ENCODE measurements at regions not wholly inside any gene's neighbourhood (a gene's known extent, or its start where the extent isn't known, plus 50 kb on each side); places are given as distances from the start of the nearest gene placed in this dataset.

DNA sequence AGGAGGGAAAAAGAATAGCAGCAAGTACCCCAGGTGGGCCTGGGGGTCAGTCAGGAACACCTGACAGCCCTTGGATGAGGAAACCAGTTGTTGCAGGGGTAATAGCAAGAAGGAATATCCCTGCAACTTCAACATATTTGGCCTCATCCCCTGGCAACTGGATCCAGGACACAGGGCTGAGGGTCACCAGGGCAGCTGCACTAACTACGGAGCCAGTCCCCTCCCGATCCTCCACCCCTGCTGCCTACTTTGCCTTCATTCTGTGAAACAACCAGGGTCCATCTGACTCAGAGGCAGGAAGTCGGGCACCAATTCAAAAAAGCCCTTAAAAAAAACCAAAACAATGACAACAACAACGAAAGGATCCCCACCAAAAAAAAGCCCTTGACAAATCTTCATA lies 52.9 kb downstream of the FRMPD3 start:
- CTCF ChIA-PET: no interaction called here
- no peak overlapping the region for H3K27ac Mint-ChIP-seq
- Histone ChIP-seq H3K36me3 (ENCODE audit: control insufficient read depth in 2 of 2, extremely low read depth in 1 of 2, insufficient read depth in 1 of 2, low read length in 1 of 2) (no peaks in the 10 kb centered on the region), H3K27me3 (replicated peaks in 1 of 2; ENCODE audit: control insufficient read depth in 2 of 2, extremely low read depth in 1 of 2, insufficient read depth in 2 of 2, low read length in 1 of 2) (peaks cover 0 to 21% of the 10 kb centered on the region in 2 experiments), H3K27ac (ENCODE audit: low read length) (no peak overlapping the region), H3K4me3 (ENCODE audit: control insufficient read depth in 1 of 2, extremely low read depth in 1 of 2, low read length in 1 of 2) (no peak overlapping the region), H3K9me3 (no peaks in the 10 kb centered on the region), H3K4me1 (ENCODE audit: control insufficient read depth in 1 of 2, extremely low read depth in 1 of 2, insufficient read depth in 2 of 2, low read length in 2 of 2) (peaks cover 0 to 8% of the 10 kb centered on the region in 2 experiments)
- no peak overlapping the region for H3K4me3 Mint-ChIP-seq
- peaks cover 0 to 6% (median 2%) of the 10 kb centered on the region in 3 donors for H3K4me1 Mint-ChIP-seq
- H3K36me3 Mint-ChIP-seq: no peaks in the 10 kb centered on the region
- H3K27me3 Mint-ChIP-seq: peaks cover 27 to 50% of the 10 kb centered on the region in 2 donors
- no peak for DNase-seq
- no peaks in the 10 kb centered on the region for H3K9me3 Mint-ChIP-seq
- WGBS (ENCODE audit: insufficient coverage): 93% methylated on average over 2 of the region's 4 CpGs
- ATAC-seq (replicated peaks in 1 of 4): no peak
- POLR2A ChIA-PET: no interaction called here

- CTCF ChIA-PET: no interaction called here
- H3K4me3 ChIP-seq (ENCODE audit: control insufficient read depth in 1 of 2, extremely low read depth in 1 of 2, low read length in 1 of 2): no peak overlapping the region
- Mint-ChIP-seq H3K4me1 (peaks cover 0 to 8% (median 2%) of the 10 kb centered on the region in 3 donors), H3K9me3 (no peaks in the 10 kb centered on the region), H3K27me3 (peaks cover 31 to 49% of the 10 kb centered on the region in 2 donors), H3K36me3 (no peaks in the 10 kb centered on the region), H3K4me3 (no peak overlapping the region), H3K27ac (no peak overlapping the region)
- no peaks in the 10 kb centered on the region for H3K36me3 ChIP-seq (ENCODE audit: control insufficient read depth in 2 of 2, extremely low read depth in 1 of 2, insufficient read depth in 1 of 2, low read length in 1 of 2)
- DNase-seq: no peak
- 83% methylated on average over 3 of the region's 4 CpGs for WGBS (ENCODE audit: insufficient coverage)
- H3K27ac ChIP-seq (ENCODE audit: low read length): no peak overlapping the region
- no peak for ATAC-seq (replicated peaks in 1 of 4)
- H3K27me3 ChIP-seq (replicated peaks in 1 of 2; ENCODE audit: control insufficient read depth in 2 of 2, extremely low read depth in 1 of 2, insufficient read depth in 2 of 2, low read length in 1 of 2): peaks cover 0 to 26% of the 10 kb centered on the region in 2 experiments
- H3K4me1 ChIP-seq (ENCODE audit: control insufficient read depth in 1 of 2, extremely low read depth in 1 of 2, insufficient read depth in 2 of 2, low read length in 2 of 2): peaks cover 0 to 8% of the 10 kb centered on the region in 2 experiments
- no peaks in the 10 kb centered on the region for H3K9me3 ChIP-seq
- POLR2A ChIA-PET: no interaction called here
These were observed 54.6 kb downstream of the FRMPD3 start for GRCh38 chrX:107504006-107504405.

DNA sequence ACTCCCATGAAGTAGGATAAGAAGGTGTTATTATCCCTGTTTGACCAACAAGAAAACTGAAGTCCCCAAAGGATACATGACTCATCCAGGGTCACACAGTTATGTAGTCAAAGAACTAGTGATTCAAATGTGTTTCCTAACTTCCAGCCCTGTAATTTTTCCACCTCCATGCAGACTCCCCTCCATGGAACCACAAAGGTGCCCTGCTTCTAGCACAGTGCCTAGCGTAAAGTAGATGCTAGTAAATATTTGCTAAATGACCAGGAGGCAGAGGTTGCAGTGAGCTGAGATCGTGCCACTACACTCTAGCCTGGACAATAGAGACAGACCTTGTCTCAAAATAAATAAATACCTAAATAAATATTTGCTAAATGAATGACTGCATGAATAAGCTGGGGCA lies 55.8 kb downstream of the FRMPD3 start:
- no peak overlapping the region for H3K4me3 Mint-ChIP-seq
- ATAC-seq (replicated peaks in 1 of 4): no peak
- CTCF ChIA-PET: no interaction called here
- H3K4me3 ChIP-seq (ENCODE audit: control insufficient read depth in 1 of 2, extremely low read depth in 1 of 2, low read length in 1 of 2): no peak overlapping the region
- POLR2A ChIA-PET: interaction anchor here in 1 of 2 donors (0.6 kb wide), 1 partner anchor 9 kb away, joined by 3 read pairs; no protein-coding TSS in a partner anchor
- H3K27ac ChIP-seq (ENCODE audit: low read length): no peak overlapping the region
- no peaks in the 10 kb centered on the region for H3K36me3 ChIP-seq (ENCODE audit: control insufficient read depth in 2 of 2, extremely low read depth in 1 of 2, insufficient read depth in 1 of 2, low read length in 1 of 2)
- peaks cover 37 to 51% of the 10 kb centered on the region in 2 donors for H3K27me3 Mint-ChIP-seq
- H3K27me3 ChIP-seq (replicated peaks in 1 of 2; ENCODE audit: control insufficient read depth in 2 of 2, extremely low read depth in 1 of 2, insufficient read depth in 2 of 2, low read length in 1 of 2): peaks cover 0 to 26% of the 10 kb centered on the region in 2 experiments
- no peak for DNase-seq
- no peaks in the 10 kb centered on the region for H3K9me3 ChIP-seq
- no peak overlapping the region for H3K27ac Mint-ChIP-seq
- peaks cover 0 to 8% of the 10 kb centered on the region in 2 experiments for H3K4me1 ChIP-seq (ENCODE audit: control insufficient read depth in 1 of 2, extremely low read depth in 1 of 2, insufficient read depth in 2 of 2, low read length in 2 of 2)
- no peaks in the 10 kb centered on the region for H3K9me3 Mint-ChIP-seq
- peaks cover 0 to 8% (median 2%) of the 10 kb centered on the region in 3 donors for H3K4me1 Mint-ChIP-seq
- no peaks in the 10 kb centered on the region for H3K36me3 Mint-ChIP-seq
- no CpG with 5 or more reads among the region's 2 CpGs for WGBS (ENCODE audit: insufficient coverage)

DNA sequence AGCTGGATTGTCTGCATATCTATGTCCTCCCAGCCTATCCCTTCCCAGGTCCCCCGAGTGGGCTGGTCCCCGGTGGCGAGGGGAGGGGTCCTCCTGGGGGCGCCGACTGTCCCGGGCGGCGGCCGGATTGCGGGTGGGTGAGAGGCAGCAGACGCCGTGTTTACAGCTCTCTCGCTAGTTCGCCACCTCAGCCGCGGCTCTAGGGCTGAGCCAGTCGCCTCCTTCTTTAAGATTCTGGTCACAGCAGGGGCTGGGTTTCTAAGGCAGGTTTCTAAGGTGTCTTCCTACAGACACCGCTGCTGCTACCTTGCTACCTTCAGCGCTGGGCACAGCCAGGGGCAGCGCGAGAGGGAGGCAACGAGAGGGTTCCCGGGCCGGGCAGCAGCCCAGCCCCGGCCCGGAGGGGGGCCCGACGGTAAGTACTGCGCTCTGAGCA lies 57.2 kb downstream of the FRMPD3 start:
- peak overlapping the region in 1 of 3 donors; percentile 43 for H3K4me3 Mint-ChIP-seq
- no peaks in the 10 kb centered on the region for H3K36me3 ChIP-seq (ENCODE audit: control insufficient read depth in 2 of 2, extremely low read depth in 1 of 2, insufficient read depth in 1 of 2, low read length in 1 of 2)
- no peak overlapping the region for H3K4me3 ChIP-seq (ENCODE audit: control insufficient read depth in 1 of 2, extremely low read depth in 1 of 2, low read length in 1 of 2)
- DNase-seq: peak in 1 of 35 experiments; percentile 0
- H3K36me3 Mint-ChIP-seq: no peaks in the 10 kb centered on the region
- H3K27me3 Mint-ChIP-seq: peaks cover 37 to 51% of the 10 kb centered on the region in 2 donors
- ChIA-PET POLR2A (no interaction called here), CTCF (no interaction called here)
- peaks cover 0 to 8% of the 10 kb centered on the region in 2 experiments for H3K4me1 ChIP-seq (ENCODE audit: control insufficient read depth in 1 of 2, extremely low read depth in 1 of 2, insufficient read depth in 2 of 2, low read length in 2 of 2)
- no peak overlapping the region for H3K27ac Mint-ChIP-seq
- no peaks in the 10 kb centered on the region for H3K9me3 ChIP-seq
- H3K27ac ChIP-seq (ENCODE audit: low read length): no peak overlapping the region
- ATAC-seq (replicated peaks in 1 of 4): peak in 1 of 4 experiments; percentile 29
- H3K9me3 Mint-ChIP-seq: no peaks in the 10 kb centered on the region
- peaks cover 0 to 28% of the 10 kb centered on the region in 2 experiments for H3K27me3 ChIP-seq (replicated peaks in 1 of 2; ENCODE audit: control insufficient read depth in 2 of 2, extremely low read depth in 1 of 2, insufficient read depth in 2 of 2, low read length in 1 of 2)
- H3K4me1 Mint-ChIP-seq: peaks cover 0 to 8% (median 2%) of the 10 kb centered on the region in 3 donors
- WGBS (ENCODE audit: insufficient coverage): 0% methylated on average over 2 of the region's 29 CpGs

DNA sequence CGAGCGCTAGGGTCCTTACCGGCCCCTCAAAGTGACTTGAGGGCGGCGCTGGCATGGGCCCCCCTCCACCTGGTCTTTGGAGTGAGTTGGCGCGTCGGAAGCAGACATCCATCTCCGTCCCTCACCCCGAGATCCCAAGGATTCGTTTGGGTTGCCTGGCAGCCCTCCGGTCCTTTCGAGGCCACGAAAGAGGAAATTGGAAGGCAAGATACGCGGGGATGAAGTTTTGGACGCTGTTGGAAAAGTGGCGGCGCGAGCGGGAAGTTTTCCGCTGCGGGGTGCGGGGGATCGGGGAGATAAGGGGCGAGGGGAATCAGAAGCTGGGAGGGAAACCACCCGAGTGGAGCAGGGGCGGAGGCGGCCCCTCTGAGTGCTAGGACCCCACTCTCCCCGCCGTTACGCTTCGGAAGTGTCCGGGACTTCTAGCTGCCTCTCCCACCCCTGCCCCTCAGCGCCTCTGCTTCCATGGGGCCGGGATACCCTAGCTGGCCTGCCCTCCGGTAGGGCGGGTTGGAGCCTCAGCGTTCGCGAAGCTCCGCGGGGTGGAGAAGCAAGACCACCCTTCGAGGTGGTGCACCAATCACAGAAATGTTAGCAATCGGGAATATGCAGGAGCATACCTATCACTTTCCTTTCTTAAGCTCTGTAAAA lies 57.8 kb downstream of the FRMPD3 start:
- Histone ChIP-seq H3K4me1 (ENCODE audit: control insufficient read depth in 1 of 2, extremely low read depth in 1 of 2, insufficient read depth in 2 of 2, low read length in 2 of 2) (peaks cover 0 to 8% of the 10 kb centered on the region in 2 experiments), H3K36me3 (ENCODE audit: control insufficient read depth in 2 of 2, extremely low read depth in 1 of 2, insufficient read depth in 1 of 2, low read length in 1 of 2) (no peaks in the 10 kb centered on the region), H3K9me3 (no peaks in the 10 kb centered on the region), H3K4me3 (ENCODE audit: control insufficient read depth in 1 of 2, extremely low read depth in 1 of 2, low read length in 1 of 2) (no peak overlapping the region), H3K27ac (ENCODE audit: low read length) (no peak overlapping the region), H3K27me3 (replicated peaks in 1 of 2; ENCODE audit: control insufficient read depth in 2 of 2, extremely low read depth in 1 of 2, insufficient read depth in 2 of 2, low read length in 1 of 2) (peaks cover 0 to 28% of the 10 kb centered on the region in 2 experiments)
- H3K27ac Mint-ChIP-seq: no peak overlapping the region
- ChIA-PET POLR2A (no interaction called here), CTCF (no interaction called here)
- DNase-seq (no peak), ATAC-seq (replicated peaks in 1 of 4) (no peak)
- no peaks in the 10 kb centered on the region for H3K36me3 Mint-ChIP-seq
- no peaks in the 10 kb centered on the region for H3K9me3 Mint-ChIP-seq
- H3K27me3 Mint-ChIP-seq: peaks cover 37 to 55% of the 10 kb centered on the region in 2 donors
- H3K4me1 Mint-ChIP-seq: peaks cover 0 to 8% (median 2%) of the 10 kb centered on the region in 3 donors
- peak overlapping the region in 2 of 3 donors; percentile 41 to 43 for H3K4me3 Mint-ChIP-seq
- 10% methylated on average over 2 of the region's 45 CpGs for WGBS (ENCODE audit: insufficient coverage)

DNA sequence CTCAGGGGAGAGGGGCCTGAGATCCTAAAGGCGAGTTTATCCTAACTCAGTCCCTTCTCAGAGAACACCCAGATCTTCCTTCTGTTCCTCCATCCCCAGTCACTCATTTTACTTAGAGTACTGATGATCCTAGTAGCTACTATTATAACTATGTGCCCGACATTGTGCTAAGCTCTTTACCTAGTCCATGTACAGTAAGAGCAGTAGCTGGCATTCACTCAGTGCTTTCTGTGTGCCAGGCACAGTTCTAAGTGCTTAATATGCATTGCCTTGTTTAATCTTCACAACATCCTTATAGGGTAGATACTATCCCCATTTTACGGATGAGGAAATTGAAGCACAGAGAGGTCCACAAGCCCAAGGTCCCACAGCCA lies 58.3 kb downstream of the FRMPD3 start:
- H3K4me3 ChIP-seq (ENCODE audit: control insufficient read depth in 1 of 2, extremely low read depth in 1 of 2, low read length in 1 of 2): no peak overlapping the region
- no peaks in the 10 kb centered on the region for H3K9me3 Mint-ChIP-seq
- ChIA-PET CTCF (no interaction called here), POLR2A (no interaction called here)
- peaks cover 0 to 28% of the 10 kb centered on the region in 2 experiments for H3K27me3 ChIP-seq (replicated peaks in 1 of 2; ENCODE audit: control insufficient read depth in 2 of 2, extremely low read depth in 1 of 2, insufficient read depth in 2 of 2, low read length in 1 of 2)
- H3K4me3 Mint-ChIP-seq: no peak overlapping the region
- DNase-seq (no peak), ATAC-seq (replicated peaks in 1 of 4) (no peak)
- peaks cover 0 to 8% (median 2%) of the 10 kb centered on the region in 3 donors for H3K4me1 Mint-ChIP-seq
- H3K27ac Mint-ChIP-seq: no peak overlapping the region
- no peaks in the 10 kb centered on the region for H3K9me3 ChIP-seq
- no peaks in the 10 kb centered on the region for H3K36me3 ChIP-seq (ENCODE audit: control insufficient read depth in 2 of 2, extremely low read depth in 1 of 2, insufficient read depth in 1 of 2, low read length in 1 of 2)
- whole genome bisulfite sequencing (ENCODE audit: insufficient coverage): no CpG with 5 or more reads among the region's 3 CpGs
- peaks cover 0 to 8% of the 10 kb centered on the region in 2 experiments for H3K4me1 ChIP-seq (ENCODE audit: control insufficient read depth in 1 of 2, extremely low read depth in 1 of 2, insufficient read depth in 2 of 2, low read length in 2 of 2)
- H3K27ac ChIP-seq (ENCODE audit: low read length): no peak overlapping the region
- peaks cover 37 to 59% of the 10 kb centered on the region in 2 donors for H3K27me3 Mint-ChIP-seq
- H3K36me3 Mint-ChIP-seq: no peaks in the 10 kb centered on the region

Measured in T-cell (primary cell).